Naive thymus-derived CD4-positive, alpha-beta T cell (primary cell): ENCODE measurements at regions not wholly inside any gene's neighbourhood (a gene's known extent, or its start where the extent isn't known, plus 50 kb on each side); places are given as distances from the start of the nearest gene placed in this dataset.

Source experiments
- ATAC-seq: fragments of 150-1000 bp; cut with Tn5 transposase; 2 replicates; pipeline ENCODE4 v1.10.0; 2021; ENCODE audit warnings: mild to moderate bottlenecking, moderate library complexity
- CTCF ChIA-PET: fragments of 350-600 bp; sonication (Branson Sonifier 250); formaldehyde crosslinking; loops from one replicate; lab custom pipeline; 2021; ENCODE audit warnings: antibody characterized with exemption; lab: Charles Lee
- POLR2A ChIA-PET: fragments of 350-600 bp; sonication (Branson Sonifier 250); formaldehyde crosslinking; loops from one replicate; lab custom pipeline; 2021; ENCODE audit warnings: antibody characterized with exemption, inconsistent platforms; lab: Charles Lee
- DNase-seq, 9 donors: peaks; one replicate each; pipeline versions ENCODE4 v3.0.0 to v3.0.0-alpha.2; 2020 to 2022; ENCODE audit warnings: mixed read lengths in 1 of 9
- H3K27ac ChIP-seq: one replicate; pipeline ENCODE4 v1.7.0; 2013; ENCODE audit warnings: mild to moderate bottlenecking, low read depth, low read length, moderate library complexity
- H3K27me3 ChIP-seq, 2 donors: one replicate each; pipeline ENCODE4 v1.7.0; 2013; ENCODE audit warnings: low read length in 2 of 2, mild to moderate bottlenecking in 2 of 2, moderate library complexity in 2 of 2; ENCODE audit not compliant: control insufficient read depth in 2 of 2, insufficient read depth in 2 of 2
- H3K36me3 ChIP-seq, 3 experiments: 1 replicate in 2 of 3; 2 replicates in 1 of 3; pipeline ENCODE4 v1.7.0; 2013; ENCODE audit warnings: low read length in 3 of 3, mild to moderate bottlenecking in 3 of 3, moderate library complexity in 1 of 3; ENCODE audit not compliant: insufficient read depth in 3 of 3, control insufficient read depth in 2 of 3
- H3K4me1 ChIP-seq, 2 donors: one replicate each; pipeline ENCODE4 v1.7.0; 2013; ENCODE audit warnings: low read length in 2 of 2, mild to moderate bottlenecking in 2 of 2, moderate library complexity in 1 of 2; ENCODE audit not compliant: control insufficient read depth in 2 of 2, insufficient read depth in 2 of 2
- H3K4me3 ChIP-seq: 2 replicates; pipeline ENCODE4 v1.7.0; 2013; ENCODE audit warnings: mild to moderate bottlenecking, low read length
- H3K9me3 ChIP-seq, 3 experiments: 1 replicate in 2 of 3; 2 replicates in 1 of 3; pipeline ENCODE4 v1.7.0; 2013; ENCODE audit warnings: low read length in 3 of 3; ENCODE audit not compliant: control insufficient read depth in 2 of 3
- H3K27ac Mint-ChIP-seq, 9 donors: one replicate each; pipeline ENCODE4 v1.8.0; 2020 to 2022; ENCODE audit warnings: mixed read lengths in 9 of 9, mild to moderate bottlenecking in 8 of 9, moderate library complexity in 5 of 9, inconsistent platforms in 2 of 9
- H3K27me3 Mint-ChIP-seq, 5 donors: one replicate each; pipeline ENCODE4 v1.8.0; 2021 to 2022; ENCODE audit warnings: mixed read lengths in 5 of 5, mild to moderate bottlenecking in 1 of 5
- H3K36me3 Mint-ChIP-seq, 5 donors: one replicate each; pipeline ENCODE4 v1.8.0; 2020 to 2022; ENCODE audit warnings: mixed read lengths in 5 of 5, mild to moderate bottlenecking in 3 of 5, inconsistent platforms in 1 of 5
- H3K4me1 Mint-ChIP-seq, 7 donors: one replicate each; pipeline ENCODE4 v1.8.0; 2020 to 2022; ENCODE audit warnings: mixed read lengths in 7 of 7, mild to moderate bottlenecking in 3 of 7, inconsistent platforms in 1 of 7
- H3K4me3 Mint-ChIP-seq, 10 donors: one replicate each; pipeline ENCODE4 v1.8.0; 2020 to 2022; ENCODE audit warnings: mild to moderate bottlenecking in 10 of 10, mixed read lengths in 10 of 10, moderate library complexity in 6 of 10, inconsistent platforms in 2 of 10
- H3K9me3 Mint-ChIP-seq, 11 donors: one replicate each; pipeline ENCODE4 v1.8.0; 2020 to 2022; ENCODE audit warnings: mixed read lengths in 11 of 11, mild to moderate bottlenecking in 4 of 11, inconsistent platforms in 1 of 11, moderate library complexity in 1 of 11
- intact Hi-C, 2 donors: fragments of 100-400 bp; cut with micrococcal nuclease; formaldehyde crosslinking; loops; one replicate each; pipeline ENCODE4 v1.15.1; 2023

GRCh38 chrX:3191796-3192195 lies 150.5 kb downstream of the ARSF start:
- no peaks in the 10 kb centered on the region for H3K4me1 ChIP-seq
- H3K27me3 ChIP-seq: no peaks in the 10 kb centered on the region
- H3K4me3 ChIP-seq: no peak overlapping the region
- CTCF ChIA-PET: no interaction called here
- H3K27me3 Mint-ChIP-seq: peaks cover 0 to 10% (median 0%) of the 10 kb centered on the region in 5 donors
- intact Hi-C loops: no loop called here
- no peaks in the 10 kb centered on the region for H3K36me3 ChIP-seq
- ATAC-seq (no peak), DNase-seq (no peak)
- H3K27ac ChIP-seq: no peak overlapping the region
- peaks cover 0 to 29% (median 7%) of the 10 kb centered on the region in 11 donors for H3K9me3 Mint-ChIP-seq
- H3K36me3 Mint-ChIP-seq: peaks cover 0 to 4% (median 0%) of the 10 kb centered on the region in 5 donors
- H3K4me3 Mint-ChIP-seq: no peak overlapping the region
- H3K9me3 ChIP-seq: no peaks in the 10 kb centered on the region
- peaks cover 0 to 2% (median 0%) of the 10 kb centered on the region in 7 donors for H3K4me1 Mint-ChIP-seq
- H3K27ac Mint-ChIP-seq: no peak overlapping the region
- POLR2A ChIA-PET: no interaction called here

- intact Hi-C loops: no loop called here
- H3K4me3 ChIP-seq: no peak overlapping the region
- no peak overlapping the region for H3K27ac Mint-ChIP-seq
- no peaks in the 10 kb centered on the region for H3K36me3 Mint-ChIP-seq
- ATAC-seq (no peak), DNase-seq (no peak)
- peaks cover 0 to 10% (median 0%) of the 10 kb centered on the region in 5 donors for H3K27me3 Mint-ChIP-seq
- peaks cover 0 to 23% (median 4%) of the 10 kb centered on the region in 11 donors for H3K9me3 Mint-ChIP-seq
- H3K4me1 ChIP-seq: no peaks in the 10 kb centered on the region
- H3K9me3 ChIP-seq: no peaks in the 10 kb centered on the region
- no peak overlapping the region for H3K27ac ChIP-seq
- CTCF ChIA-PET: no interaction called here
- H3K4me1 Mint-ChIP-seq: peaks cover 0 to 2% (median 0%) of the 10 kb centered on the region in 7 donors
- no peaks in the 10 kb centered on the region for H3K36me3 ChIP-seq
- POLR2A ChIA-PET: no interaction called here
- H3K27me3 ChIP-seq: no peaks in the 10 kb centered on the region
- no peak overlapping the region for H3K4me3 Mint-ChIP-seq
These were observed 149.9 kb downstream of the ARSF start for GRCh38 chrX:3191201-3191600.

- Histone ChIP-seq H3K4me1 (no peaks in the 10 kb centered on the region), H3K4me3 (no peak overlapping the region), H3K27me3 (no peaks in the 10 kb centered on the region), H3K9me3 (no peaks in the 10 kb centered on the region), H3K27ac (no peak overlapping the region), H3K36me3 (no peaks in the 10 kb centered on the region)
- Mint-ChIP-seq H3K4me3 (no peak overlapping the region), H3K36me3 (no peaks in the 10 kb centered on the region), H3K27ac (no peak overlapping the region), H3K9me3 (peaks cover 0 to 17% (median 0%) of the 10 kb centered on the region in 11 donors), H3K27me3 (peaks cover 0 to 2% (median 0%) of the 10 kb centered on the region in 5 donors), H3K4me1 (peaks cover 0 to 1% (median 0%) of the 10 kb centered on the region in 7 donors)
- intact Hi-C loops: no loop called here
- ATAC-seq: no peak
- POLR2A ChIA-PET: no interaction called here
- CTCF ChIA-PET: no interaction called here
- DNase-seq: no peak
These were observed 143.1 kb downstream of the ARSF start for GRCh38 chrX:3184176-3184930.

- no peak overlapping the region for H3K4me3 ChIP-seq
These were observed 140.6 kb downstream of the ARSF start for GRCh38 chrX:3181846-3182245.

GRCh38 chrX:3178329-3178728 lies 137.1 kb downstream of the ARSF start:
- Histone ChIP-seq H3K36me3 (no peaks in the 10 kb centered on the region), H3K9me3 (no peaks in the 10 kb centered on the region), H3K4me1 (no peaks in the 10 kb centered on the region), H3K4me3 (no peak overlapping the region), H3K27ac (no peak overlapping the region), H3K27me3 (no peaks in the 10 kb centered on the region)
- ChIA-PET CTCF (no interaction called here), POLR2A (no interaction called here)
- H3K27ac Mint-ChIP-seq: no peak overlapping the region
- H3K4me3 Mint-ChIP-seq: no peak overlapping the region
- H3K27me3 Mint-ChIP-seq: peaks cover 0 to 2% (median 0%) of the 10 kb centered on the region in 5 donors
- intact Hi-C loops: no loop called here
- no peak for DNase-seq
- ATAC-seq: no peak
- peaks cover 0 to 1% (median 0%) of the 10 kb centered on the region in 7 donors for H3K4me1 Mint-ChIP-seq
- no peaks in the 10 kb centered on the region for H3K36me3 Mint-ChIP-seq
- peaks cover 0 to 5% (median 1%) of the 10 kb centered on the region in 11 donors for H3K9me3 Mint-ChIP-seq

More at GRCh38 chrX:3181846-3182245, 140.6 kb downstream of the ARSF start:
- H3K27ac ChIP-seq: no peak overlapping the region
- Mint-ChIP-seq H3K36me3 (no peaks in the 10 kb centered on the region), H3K4me1 (peaks cover 0 to 1% (median 0%) of the 10 kb centered on the region in 7 donors), H3K27me3 (peaks cover 0 to 2% (median 0%) of the 10 kb centered on the region in 5 donors), H3K4me3 (no peak overlapping the region), H3K9me3 (peaks cover 0 to 14% (median 0%) of the 10 kb centered on the region in 11 donors), H3K27ac (no peak overlapping the region)
- H3K9me3 ChIP-seq: no peaks in the 10 kb centered on the region
- POLR2A ChIA-PET: no interaction called here
- ATAC-seq (no peak), DNase-seq (no peak)
- no peaks in the 10 kb centered on the region for H3K4me1 ChIP-seq
- H3K27me3 ChIP-seq: no peaks in the 10 kb centered on the region
- CTCF ChIA-PET: no interaction called here
- no peaks in the 10 kb centered on the region for H3K36me3 ChIP-seq
- intact Hi-C loops: no loop called here

GRCh38 chrX:3177851-3178250 lies 136.6 kb downstream of the ARSF start:
- no peak for ATAC-seq
- no peak overlapping the region for H3K27ac ChIP-seq
- no peaks in the 10 kb centered on the region for H3K9me3 ChIP-seq
- Mint-ChIP-seq H3K4me3 (no peak overlapping the region), H3K4me1 (peaks cover 0 to 1% (median 0%) of the 10 kb centered on the region in 7 donors), H3K36me3 (no peaks in the 10 kb centered on the region), H3K27me3 (peaks cover 0 to 1% (median 0%) of the 10 kb centered on the region in 5 donors), H3K9me3 (peaks cover 0 to 4% (median under 1%) of the 10 kb centered on the region in 11 donors), H3K27ac (no peak overlapping the region)
- no peak for DNase-seq
- ChIA-PET POLR2A (no interaction called here), CTCF (no interaction called here)
- intact Hi-C loops: no loop called here
- no peaks in the 10 kb centered on the region for H3K4me1 ChIP-seq
- H3K4me3 ChIP-seq: no peak overlapping the region
- H3K36me3 ChIP-seq: no peaks in the 10 kb centered on the region
- H3K27me3 ChIP-seq: no peaks in the 10 kb centered on the region

GRCh38 chrX:3176439-3176820 lies 135.2 kb downstream of the ARSF start:
- Histone ChIP-seq H3K9me3 (no peaks in the 10 kb centered on the region), H3K36me3 (no peaks in the 10 kb centered on the region), H3K27me3 (no peaks in the 10 kb centered on the region), H3K4me1 (no peaks in the 10 kb centered on the region), H3K27ac (no peak overlapping the region), H3K4me3 (no peak overlapping the region)
- no peaks in the 10 kb centered on the region for H3K27me3 Mint-ChIP-seq
- ChIA-PET CTCF (no interaction called here), POLR2A (no interaction called here)
- intact Hi-C loops: no loop called here
- DNase-seq (no peak), ATAC-seq (no peak)
- H3K27ac Mint-ChIP-seq: no peak overlapping the region
- no peaks in the 10 kb centered on the region for H3K36me3 Mint-ChIP-seq
- no peak overlapping the region for H3K4me3 Mint-ChIP-seq
- H3K4me1 Mint-ChIP-seq: peaks cover 0 to 1% (median 0%) of the 10 kb centered on the region in 7 donors
- peaks cover 0 to 4% (median 0%) of the 10 kb centered on the region in 11 donors for H3K9me3 Mint-ChIP-seq
